Endothelial cell of umbilical vein (primary cell): ENCODE measurements at regions not wholly inside any gene's neighbourhood (a gene's known extent, or its start where the extent isn't known, plus 50 kb on each side); places are given as distances from the start of the nearest gene placed in this dataset.

ENCODE experiments used
- BruUV-seq: library from RNA; stranded (reverse); fragments of 400-500 nt; replicated peaks from 2 replicates; lab custom pipeline; 2021; lab: Mats Ljungman, UMichigan
- CTCF ChIA-PET: fragments of 300-600, 350-600 bp; sonication (Branson Sonifier 250); formaldehyde crosslinking; loops from one replicate; lab custom pipeline; 2021; ENCODE audit warnings: antibody characterized with exemption, inconsistent platforms; lab: Charles Lee
- POLR2A ChIA-PET: fragments of 300-600, 350-600 bp; sonication (Branson Sonifier 250); formaldehyde crosslinking; loops from one replicate; lab custom pipeline; 2021; ENCODE audit warnings: antibody characterized with exemption, inconsistent platforms; lab: Charles Lee
- DNase-seq: peaks from one replicate; pipeline ENCODE4 v3.0.0-alpha.2; 2011; ENCODE audit warnings: low read depth, low spot score
- FAIRE-seq: peaks from 2 replicates; lab custom pipeline; 2011; peaks lifted over from hg19 to GRCh38; lab: Jason Lieb, UNC
- H2AFZ ChIP-seq: 2 replicates; pipeline ENCODE4 v1.6.0; 2012; ENCODE audit warnings: low read depth, low read length, control low read depth, inconsistent platforms
- H3K27ac ChIP-seq: 2 replicates; pipeline ENCODE4 v1.5.1; 2011; ENCODE audit warnings: low read depth, mild to moderate bottlenecking, control low read depth, low read length, moderate library complexity; ENCODE audit not compliant: insufficient read depth
- H3K27me3 ChIP-seq, 2 experiments: 2 replicates each; pipeline versions ENCODE4 v1.6.0 to v1.6.1; 2011; ENCODE audit warnings: low read length in 2 of 2, mixed read lengths in 1 of 2; ENCODE audit not compliant: control insufficient read depth in 2 of 2, insufficient read depth in 2 of 2
- H3K36me3 ChIP-seq, 2 experiments: 2 replicates in 1 of 2; 3 replicates in 1 of 2; pipeline ENCODE4 v1.5.1; 2011; ENCODE audit warnings: low read length in 2 of 2, mild to moderate bottlenecking in 1 of 2, moderate library complexity in 1 of 2; ENCODE audit not compliant: control insufficient read depth in 2 of 2, insufficient read depth in 2 of 2; ENCODE audit errors: extremely low read depth in 1 of 2
- H3K4me1 ChIP-seq: 3 replicates; pipeline ENCODE4 v1.5.1; 2011; ENCODE audit warnings: mild to moderate bottlenecking, low read length; ENCODE audit not compliant: control insufficient read depth, insufficient read depth; ENCODE audit errors: extremely low read depth
- H3K4me2 ChIP-seq: 2 replicates; pipeline ENCODE4 v1.6.1; 2011; ENCODE audit warnings: low read length, control low read depth, mixed read lengths; ENCODE audit not compliant: insufficient read depth
- H3K4me3 ChIP-seq, 3 experiments: fragments of 200-600 bp in 1 of 3; sonication (generic), shearing (Covaris generic) in 1 of 3; replicated peaks in 1 of 3; 2 replicates each; pipeline ENCODE4 v1.5.1; 2011 to 2016; ENCODE audit warnings: control low read depth in 3 of 3, low read length in 3 of 3, mild to moderate bottlenecking in 2 of 3, inconsistent platforms in 1 of 3, low read depth in 1 of 3, moderate library complexity in 1 of 3; ENCODE audit not compliant: insufficient read depth in 1 of 3
- H3K79me2 ChIP-seq: 2 replicates; pipeline ENCODE4 v1.6.0; 2012; ENCODE audit warnings: low read length, inconsistent platforms; ENCODE audit not compliant: control insufficient read depth, insufficient read depth
- H3K9ac ChIP-seq: replicated peaks from 2 replicates; pipeline ENCODE3; 2011; ENCODE audit warnings: low read length, control low read depth; ENCODE audit not compliant: insufficient read depth; ENCODE audit errors: extremely low read depth
- H3K9me1 ChIP-seq: replicated peaks from 3 replicates; pipeline ENCODE4 v1.6.0; 2011; ENCODE audit warnings: mild to moderate bottlenecking, low read length; ENCODE audit not compliant: control insufficient read depth, insufficient read depth; ENCODE audit errors: extremely low read depth
- H3K9me3 ChIP-seq: replicated peaks from 2 replicates; pipeline ENCODE4 v1.5.1; 2012; ENCODE audit warnings: low read length, inconsistent platforms; ENCODE audit not compliant: control insufficient read depth, insufficient read depth
- H4K20me1 ChIP-seq: replicated peaks from 2 replicates; pipeline ENCODE3; 2011; ENCODE audit warnings: mild to moderate bottlenecking, low read length; ENCODE audit not compliant: control insufficient read depth, insufficient read depth; ENCODE audit errors: extremely low read depth
- CTCF ChIP-seq, 2 donors: IDR thresholded peaks; 1 replicate in 1 of 2; 2 replicates in 1 of 2; pipeline ENCODE4 v1.5.1; 2011; ENCODE audit warnings: low read length in 2 of 2, mild to moderate bottlenecking in 2 of 2, moderate library complexity in 2 of 2, control low read depth in 1 of 2, inconsistent platforms in 1 of 2, low read depth in 1 of 2; ENCODE audit not compliant: insufficient read depth in 1 of 2; ENCODE audit errors: extremely low read depth in 1 of 2
- EZH2 ChIP-seq: IDR thresholded peaks from 2 replicates; pipeline ENCODE4 v1.6.1; 2012; ENCODE audit warnings: borderline replicate concordance, low read depth, mild to moderate bottlenecking, moderate library complexity, low read length, inconsistent platforms; ENCODE audit not compliant: severe bottlenecking
- FOS ChIP-seq: IDR thresholded peaks from 2 replicates; pipeline ENCODE4 v1.6.1; 2011; ENCODE audit warnings: mild to moderate bottlenecking, low read length, moderate library complexity, borderline replicate concordance; ENCODE audit not compliant: insufficient read depth
- JUN ChIP-seq: IDR thresholded peaks from 2 replicates; pipeline ENCODE4 v1.6.1; 2011; ENCODE audit warnings: borderline replicate concordance, low read depth; ENCODE audit not compliant: insufficient read length, insufficient read depth
- POLR2AphosphoS5 ChIP-seq: IDR thresholded peaks from 2 replicates; pipeline ENCODE4 v1.6.1; 2012; ENCODE audit warnings: low read depth, mild to moderate bottlenecking, control low read depth, low read length, moderate library complexity; ENCODE audit not compliant: insufficient read depth
- dilution Hi-C: fragments of 300-500 bp; cut with MboI; formaldehyde crosslinking; loops from one replicate; pipeline ENCODE4 v1.15.0; 2019; ENCODE audit warnings: low sequenced_read_pairs; ENCODE audit not compliant: extremely low pct_ligation_motif_present
- intact Hi-C: fragments of 100-400 bp; cut with micrococcal nuclease; formaldehyde crosslinking; loops from one replicate; pipeline ENCODE4 v1.10.0; 2022

GRCh38 chr2:145752091-145752806 is 1232.3 kb upstream of the ZEB2 start:
- DNase-seq: peak; percentile 85
- no peaks in the 10 kb centered on the region for H3K79me2 ChIP-seq
- H3K4me2 ChIP-seq: peak overlapping the region; percentile 43
- H3K4me3 ChIP-seq: no peak overlapping the region
- FAIRE-seq: peak; percentile 93
- ChIA-PET CTCF (interaction anchor here (0.6 to 2.5 kb wide), 72 partner anchors 9 to 1911 kb away, joined by 3 to 22 read pairs (median 3); partner anchors contain the start of gene ZEB2), POLR2A (no interaction called here)
- no TSS peak for BruUV-seq
- H3K9me3 ChIP-seq: no peaks in the 10 kb centered on the region
- intact Hi-C loops: loop anchor here (1.0 to 10.0 kb wide), 13 partner anchors 157 to 1589 kb away; a partner anchor contains a TSS
- H3K36me3 ChIP-seq: no peaks in the 10 kb centered on the region
- peaks cover 25% of the 10 kb centered on the region for H3K4me1 ChIP-seq
- no peaks in the 10 kb centered on the region for H3K27me3 ChIP-seq
- H3K9ac ChIP-seq: no peak overlapping the region
- TF ChIP-seq EZH2 (no peak), JUN (peak; percentile 19), CTCF (IDR thresholded peaks at IDR 0.05; ENCODE audit: extremely low read depth in 1 of 2, insufficient read depth in 1 of 2, low read depth in 1 of 2, low read length in 2 of 2) (peak; percentile 64 to 66)
- peak overlapping the region; percentile 41 for H3K27ac ChIP-seq
- H2AFZ ChIP-seq: peak overlapping the region; percentile 75
- H4K20me1 ChIP-seq: no peaks in the 10 kb centered on the region
- no peaks in the 10 kb centered on the region for H3K9me1 ChIP-seq
- dilution Hi-C loops: no loop called here

GRCh38 chr2:145751629-145752028 is 1231.7 kb upstream of the ZEB2 start:
- Histone ChIP-seq H3K27me3 (no peaks in the 10 kb centered on the region), H3K27ac (peak overlapping the region; percentile 41), H3K9me1 (no peaks in the 10 kb centered on the region), H3K4me2 (peak overlapping the region; percentile 43), H2AFZ (peak overlapping the region; percentile 59), H3K36me3 (no peaks in the 10 kb centered on the region), H3K9ac (no peak overlapping the region), H4K20me1 (no peaks in the 10 kb centered on the region), H3K4me3 (no peak overlapping the region), H3K4me1 (peaks cover 25% of the 10 kb centered on the region), H3K9me3 (no peaks in the 10 kb centered on the region), H3K79me2 (no peaks in the 10 kb centered on the region)
- dilution Hi-C loops (no loop called here), intact Hi-C loops (loop anchor here (1.0 to 10.0 kb wide), 14 partner anchors 157 to 1589 kb away; a partner anchor contains a TSS)
- ChIA-PET CTCF (interaction anchor here (0.6 to 2.5 kb wide), 11 partner anchors 9 to 1421 kb away, joined by 3 to 9 read pairs (median 4); partner anchors contain the start of gene ZEB2), POLR2A (interaction anchor here (0.6 kb wide), 1 partner anchor 1199 kb away, joined by 6 read pairs; no protein-coding TSS in a partner anchor)
- DNase-seq: peak; percentile 74
- peak; percentile 71 for FAIRE-seq
- BruUV-seq: no TSS peak
- TF ChIP-seq FOS (peak; percentile 92), CTCF (IDR thresholded peaks at IDR 0.05; ENCODE audit: extremely low read depth in 1 of 2, insufficient read depth in 1 of 2, low read depth in 1 of 2, low read length in 2 of 2) (no peak), POLR2AphosphoS5 (peak; percentile 39), JUN (peak; percentile 71)
